Calu3 (cell line): ENCODE measurements at regions not wholly inside any gene's neighbourhood (a gene's known extent, or its start where the extent isn't known, plus 50 kb on each side); places are given as distances from the start of the nearest gene placed in this dataset.

Source experiments
- BruUV-seq: library from RNA; stranded (reverse); fragments of 400-500 nt; replicated peaks from 2 replicates; lab custom pipeline; 2021; lab: Mats Ljungman, UMichigan
- CTCF ChIA-PET: fragments of 300-600 bp; sonication (Branson Sonifier 250); formaldehyde crosslinking; loops from one replicate; lab custom pipeline; 2022; ENCODE audit warnings: antibody characterized with exemption; lab: Charles Lee
- DNase-seq: peaks from one replicate; pipeline ENCODE4 v3.0.0; 2022
- H3K27ac Mint-ChIP-seq: one replicate; pipeline ENCODE4 v1.8.0; 2022; ENCODE audit warnings: mixed read lengths; ENCODE audit not compliant: unreplicated experiment
- H3K27me3 Mint-ChIP-seq: one replicate; pipeline ENCODE4 v1.8.0; 2022; ENCODE audit warnings: mixed read lengths; ENCODE audit not compliant: unreplicated experiment
- H3K36me3 Mint-ChIP-seq: one replicate; pipeline ENCODE4 v1.8.0; 2022; ENCODE audit warnings: mild to moderate bottlenecking, moderate library complexity, mixed read lengths; ENCODE audit not compliant: insufficient read depth, unreplicated experiment
- H3K4me1 Mint-ChIP-seq: one replicate; pipeline ENCODE4 v1.8.0; 2022; ENCODE audit warnings: mild to moderate bottlenecking, low read depth, mixed read lengths; ENCODE audit not compliant: unreplicated experiment
- H3K4me3 Mint-ChIP-seq: one replicate; pipeline ENCODE4 v1.8.0; 2022; ENCODE audit warnings: mild to moderate bottlenecking, low read depth, moderate library complexity, mixed read lengths; ENCODE audit not compliant: unreplicated experiment
- H3K9me3 Mint-ChIP-seq: one replicate; pipeline ENCODE4 v1.8.0; 2022; ENCODE audit warnings: low read depth, mixed read lengths; ENCODE audit not compliant: unreplicated experiment
- CTCF ChIP-seq: fragments of 200-600 bp; IDR thresholded peaks from one replicate; pipeline ENCODE4 v1.8.0; 2022; ENCODE audit warnings: antibody characterized with exemption; ENCODE audit not compliant: unreplicated experiment
- intact Hi-C: fragments of 100-400 bp; cut with micrococcal nuclease; formaldehyde crosslinking; loops from one replicate; pipeline ENCODE4 v1.10.0; 2022; ENCODE audit not compliant: unreplicated experiment

GRCh38 chr2:81195774-81196382, 891.3 kb upstream of the LRRTM1 start:
- CTCF ChIA-PET: no interaction called here
- Mint-ChIP-seq H3K27ac (no peak overlapping the region), H3K9me3 (peaks cover 3% of the 10 kb centered on the region), H3K36me3 (no peaks in the 10 kb centered on the region), H3K27me3 (no peaks in the 10 kb centered on the region), H3K4me1 (no peaks in the 10 kb centered on the region), H3K4me3 (no peak overlapping the region)
- TF ChIP-seq CTCF: no peak
- no TSS peak for BruUV-seq
- DNase-seq: no peak
- intact Hi-C loops: no loop called here

- DNase-seq: no peak
- Mint-ChIP-seq H3K27ac (no peak overlapping the region), H3K36me3 (no peaks in the 10 kb centered on the region), H3K27me3 (no peaks in the 10 kb centered on the region), H3K4me3 (no peak overlapping the region), H3K4me1 (no peaks in the 10 kb centered on the region), H3K9me3 (peaks cover 5% of the 10 kb centered on the region)
- intact Hi-C loops: no loop called here
- no TSS peak for BruUV-seq
- no peak for TF ChIP-seq CTCF
- CTCF ChIA-PET: no interaction called here
Observed at GRCh38 chr2:81195017-81195773, 890.6 kb upstream of the LRRTM1 start.

GRCh38 chr2:81194581-81194980, 890.0 kb upstream of the LRRTM1 start:
- Mint-ChIP-seq H3K4me1 (no peaks in the 10 kb centered on the region), H3K27me3 (no peaks in the 10 kb centered on the region), H3K9me3 (peaks cover 5% of the 10 kb centered on the region), H3K36me3 (no peaks in the 10 kb centered on the region), H3K4me3 (no peak overlapping the region), H3K27ac (no peak overlapping the region)
- no TSS peak for BruUV-seq
- no peak for TF ChIP-seq CTCF
- CTCF ChIA-PET: no interaction called here
- no peak for DNase-seq
- intact Hi-C loops: no loop called here

GRCh38 chr2:81194176-81194575, 889.6 kb upstream of the LRRTM1 start:
- Mint-ChIP-seq H3K27me3 (no peaks in the 10 kb centered on the region), H3K4me1 (no peaks in the 10 kb centered on the region), H3K4me3 (no peak overlapping the region), H3K9me3 (peaks cover 5% of the 10 kb centered on the region), H3K36me3 (no peaks in the 10 kb centered on the region), H3K27ac (no peak overlapping the region)
- intact Hi-C loops: no loop called here
- no peak for DNase-seq
- no TSS peak for BruUV-seq
- no peak for TF ChIP-seq CTCF
- CTCF ChIA-PET: no interaction called here
